Spleen (tissue), 3 donors: ENCODE measurements at regions not wholly inside any gene's neighbourhood (a gene's known extent, or its start where the extent isn't known, plus 50 kb on each side); places are given as distances from the start of the nearest gene placed in this dataset.

Experiments used
- POLR2A ChIP-seq, 3 donors: fragments of 450-650 bp; IDR thresholded peaks; one replicate each; pipeline ENCODE4 v1.5.1; 2017; ENCODE audit warnings: antibody characterized with exemption in 3 of 3, mild to moderate bottlenecking in 1 of 3
- POLR2AphosphoS5 ChIP-seq, 3 donors: sonication (generic); formaldehyde crosslinking; IDR thresholded peaks; one replicate each; pipeline ENCODE4 v1.5.1; 2017; ENCODE audit warnings: antibody characterized with exemption in 3 of 3

- TF ChIP-seq POLR2A (IDR thresholded peaks at IDR 0.05) (no peak), POLR2AphosphoS5 (IDR thresholded peaks at IDR 0.05) (no peak)
These were observed 112.1 kb upstream of the FHL2 start for GRCh38 chr2:105510761-105511528.
